H1 (cell line): ENCODE measurements at regions not wholly inside any gene's neighbourhood (a gene's known extent, or its start where the extent isn't known, plus 50 kb on each side); places are given as distances from the start of the nearest gene placed in this dataset.

Experiments
- CBX5 ChIP-seq: fragments of 300-800, 300-1000 bp; sonication (generic); IDR thresholded peaks from 2 replicates; pipeline ENCODE4 v1.7.1; 2016; ENCODE audit warnings: antibody characterized with exemption, low read length, low read depth
- EZH2 ChIP-seq: fragments of 200-600 bp; sonication (generic); IDR thresholded peaks from 2 replicates; pipeline ENCODE4 v1.7.1; 2012; ENCODE audit warnings: low read depth, mild to moderate bottlenecking, moderate library complexity, low read length, inconsistent platforms; ENCODE audit not compliant: severe bottlenecking
- GABPA ChIP-seq: IDR thresholded peaks from 2 replicates; pipeline ENCODE4 v1.6.1; 2011; ENCODE audit warnings: mild to moderate bottlenecking, low read length, moderate library complexity, borderline replicate concordance; ENCODE audit not compliant: insufficient read depth
- JUND ChIP-seq: IDR thresholded peaks from 2 replicates; pipeline ENCODE4 v1.6.1; 2011; ENCODE audit warnings: mild to moderate bottlenecking, improper control_type of control experiment, low read length
- PHF8 ChIP-seq: fragments of 200-600 bp; sonication (generic); conservative IDR thresholded peaks from 2 replicates; pipeline ENCODE4 v1.7.1; 2012; ENCODE audit warnings: low read depth, mild to moderate bottlenecking, inconsistent platforms, low read length, moderate library complexity
- POLR2AphosphoS5 ChIP-seq: IDR thresholded peaks from 2 replicates; pipeline ENCODE4 v1.6.1; 2011; ENCODE audit warnings: low read depth, low read length
- SAP30 ChIP-seq: fragments of 300-600 bp; sonication (generic); IDR thresholded peaks from 2 replicates; pipeline ENCODE4 v1.7.1; 2012; ENCODE audit warnings: low read length, moderate library complexity, mild to moderate bottlenecking, inconsistent platforms; ENCODE audit not compliant: insufficient read depth, insufficient replicate concordance
- SP1 ChIP-seq: IDR thresholded peaks from 2 replicates; pipeline ENCODE4 v1.6.1; 2011; ENCODE audit warnings: low read depth, low read length
- TAF1 ChIP-seq: IDR thresholded peaks from 2 replicates; pipeline ENCODE4 v1.6.1; 2011; ENCODE audit warnings: mild to moderate bottlenecking, low read depth, low read length
- TEAD4 ChIP-seq: IDR thresholded peaks from 2 replicates; pipeline ENCODE4 v1.6.1; 2012; ENCODE audit warnings: low read depth, low read length, inconsistent platforms, mixed read lengths
- TF ChIP-seq, protein P1 (sequence below): IDR thresholded peaks from 2 replicates; pipeline ENCODE4 v1.6.1; 2011; ENCODE audit warnings: low read depth, mild to moderate bottlenecking, low read length; ENCODE audit not compliant: insufficient read depth
- TF ChIP-seq, protein P2 (sequence below), 3 experiments: IDR thresholded peaks; 1 replicate in 2 of 3; 2 replicates in 1 of 3; pipeline versions ENCODE4 v1.5.1 to v1.6.1; 2011; ENCODE audit warnings: low read length in 3 of 3, mild to moderate bottlenecking in 3 of 3, inconsistent platforms in 2 of 3, low read depth in 1 of 3, moderate library complexity in 1 of 3; ENCODE audit not compliant: insufficient read depth in 1 of 3; ENCODE audit errors: control extremely low read depth in 1 of 3

- TF ChIP-seq, protein P1, sequence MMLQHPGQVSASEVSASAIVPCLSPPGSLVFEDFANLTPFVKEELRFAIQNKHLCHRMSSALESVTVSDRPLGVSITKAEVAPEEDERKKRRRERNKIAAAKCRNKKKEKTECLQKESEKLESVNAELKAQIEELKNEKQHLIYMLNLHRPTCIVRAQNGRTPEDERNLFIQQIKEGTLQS: no peak
- TF ChIP-seq, protein P2, sequence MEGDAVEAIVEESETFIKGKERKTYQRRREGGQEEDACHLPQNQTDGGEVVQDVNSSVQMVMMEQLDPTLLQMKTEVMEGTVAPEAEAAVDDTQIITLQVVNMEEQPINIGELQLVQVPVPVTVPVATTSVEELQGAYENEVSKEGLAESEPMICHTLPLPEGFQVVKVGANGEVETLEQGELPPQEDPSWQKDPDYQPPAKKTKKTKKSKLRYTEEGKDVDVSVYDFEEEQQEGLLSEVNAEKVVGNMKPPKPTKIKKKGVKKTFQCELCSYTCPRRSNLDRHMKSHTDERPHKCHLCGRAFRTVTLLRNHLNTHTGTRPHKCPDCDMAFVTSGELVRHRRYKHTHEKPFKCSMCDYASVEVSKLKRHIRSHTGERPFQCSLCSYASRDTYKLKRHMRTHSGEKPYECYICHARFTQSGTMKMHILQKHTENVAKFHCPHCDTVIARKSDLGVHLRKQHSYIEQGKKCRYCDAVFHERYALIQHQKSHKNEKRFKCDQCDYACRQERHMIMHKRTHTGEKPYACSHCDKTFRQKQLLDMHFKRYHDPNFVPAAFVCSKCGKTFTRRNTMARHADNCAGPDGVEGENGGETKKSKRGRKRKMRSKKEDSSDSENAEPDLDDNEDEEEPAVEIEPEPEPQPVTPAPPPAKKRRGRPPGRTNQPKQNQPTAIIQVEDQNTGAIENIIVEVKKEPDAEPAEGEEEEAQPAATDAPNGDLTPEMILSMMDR (IDR thresholded peaks at IDR 0.05; ENCODE audit: control extremely low read depth in 1 of 3, insufficient read depth in 1 of 3, low read depth in 1 of 3, low read length in 3 of 3): no peak
- TF ChIP-seq EZH2 (no peak), CBX5 (no peak), TAF1 (no peak), JUND (no peak), GABPA (no peak), TEAD4 (no peak), POLR2AphosphoS5 (no peak), SAP30 (no peak), SP1 (no peak), PHF8 (no peak)
Measured at GRCh38 chr13:84447640-84447978, 565.3 kb upstream of the SLITRK1 start.
